ENCODE measurements at regions not wholly inside any gene's neighbourhood (a gene's known extent, or its start where the extent isn't known, plus 50 kb on each side); places are given as distances from the start of the nearest gene placed in this dataset.

GRCh38 chr7:25545124-25546008, 317.1 kb upstream of the NPVF start:
- TF ChIP-seq CTCF (IDR thresholded peaks at IDR 0.05) (no peak), POLR2A (IDR thresholded peaks at IDR 0.05) (no peak)

Data from adrenal gland (tissue), 5 donors.